ENCODE measurements at regions not wholly inside any gene's neighbourhood (a gene's known extent, or its start where the extent isn't known, plus 50 kb on each side); places are given as distances from the start of the nearest gene placed in this dataset.

DNA sequence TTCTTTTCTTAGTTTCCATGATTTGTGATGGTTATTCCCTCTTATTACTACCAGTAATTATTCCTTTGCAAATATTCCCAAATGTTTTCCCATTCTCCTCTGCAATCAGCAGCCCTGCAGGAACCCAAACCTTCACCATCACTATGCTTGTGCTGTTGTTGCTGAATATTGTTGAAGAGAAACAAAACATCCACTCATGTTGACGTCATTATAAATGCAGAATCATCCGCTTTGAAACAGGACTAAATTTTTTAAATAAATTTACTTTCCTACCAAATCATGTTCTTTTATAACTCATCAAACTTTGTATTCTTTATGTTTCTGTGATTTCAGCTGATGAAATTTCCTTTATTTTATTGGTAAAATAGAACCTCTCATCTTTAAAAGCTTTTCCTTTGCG, 787.0 kb upstream of the B3GALT2 start:
- no peaks in the 10 kb centered on the region for H3K36me3 ChIP-seq (ENCODE audit: insufficient read depth, low read length)
- no peak for DNase-seq (ENCODE audit: low spot score)
- no peaks in the 10 kb centered on the region for H3K4me1 ChIP-seq (ENCODE audit: insufficient read depth, low read length, poor library complexity, severe bottlenecking)
- no peaks in the 10 kb centered on the region for H3K9me3 ChIP-seq (ENCODE audit: low read length)
- H3K27ac ChIP-seq (ENCODE audit: low read depth, low read length, poor library complexity, severe bottlenecking) = no peak overlapping the region
- CTCF ChIA-PET (ENCODE audit: unreplicated experiment) = no interaction called here
- POLR2A ChIA-PET = no interaction called here
- H4K20me1 ChIP-seq (ENCODE audit: insufficient read depth, low read length) = no peaks in the 10 kb centered on the region
- intact Hi-C loops (cut with micrococcal nuclease; ENCODE audit: unreplicated experiment) = no loop called here
- H3K4me3 ChIP-seq (ENCODE audit: low read depth, low read length, poor library complexity, severe bottlenecking) = no peak overlapping the region
- TF ChIP-seq, protein P1, sequence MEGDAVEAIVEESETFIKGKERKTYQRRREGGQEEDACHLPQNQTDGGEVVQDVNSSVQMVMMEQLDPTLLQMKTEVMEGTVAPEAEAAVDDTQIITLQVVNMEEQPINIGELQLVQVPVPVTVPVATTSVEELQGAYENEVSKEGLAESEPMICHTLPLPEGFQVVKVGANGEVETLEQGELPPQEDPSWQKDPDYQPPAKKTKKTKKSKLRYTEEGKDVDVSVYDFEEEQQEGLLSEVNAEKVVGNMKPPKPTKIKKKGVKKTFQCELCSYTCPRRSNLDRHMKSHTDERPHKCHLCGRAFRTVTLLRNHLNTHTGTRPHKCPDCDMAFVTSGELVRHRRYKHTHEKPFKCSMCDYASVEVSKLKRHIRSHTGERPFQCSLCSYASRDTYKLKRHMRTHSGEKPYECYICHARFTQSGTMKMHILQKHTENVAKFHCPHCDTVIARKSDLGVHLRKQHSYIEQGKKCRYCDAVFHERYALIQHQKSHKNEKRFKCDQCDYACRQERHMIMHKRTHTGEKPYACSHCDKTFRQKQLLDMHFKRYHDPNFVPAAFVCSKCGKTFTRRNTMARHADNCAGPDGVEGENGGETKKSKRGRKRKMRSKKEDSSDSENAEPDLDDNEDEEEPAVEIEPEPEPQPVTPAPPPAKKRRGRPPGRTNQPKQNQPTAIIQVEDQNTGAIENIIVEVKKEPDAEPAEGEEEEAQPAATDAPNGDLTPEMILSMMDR (conservative IDR thresholded peaks at IDR 0.05; ENCODE audit: low read length) = no peak
- TF ChIP-seq EZH2phosphoT487 (IDR thresholded peaks at IDR 0.05; ENCODE audit: borderline replicate concordance, low read depth, low read length) = no peak
- no peaks in the 10 kb centered on the region for H3K9me2 ChIP-seq (ENCODE audit: insufficient read depth, low read length)
- H3K4me2 ChIP-seq (ENCODE audit: low read length) = no peak overlapping the region
- H2AFZ ChIP-seq (ENCODE audit: low read length) = no peak overlapping the region
- BruUV-seq (replicated peaks) = no TSS peak
- no peaks in the 10 kb centered on the region for H3K79me2 ChIP-seq (ENCODE audit: insufficient read depth, low read depth, low read length)

DNA sequence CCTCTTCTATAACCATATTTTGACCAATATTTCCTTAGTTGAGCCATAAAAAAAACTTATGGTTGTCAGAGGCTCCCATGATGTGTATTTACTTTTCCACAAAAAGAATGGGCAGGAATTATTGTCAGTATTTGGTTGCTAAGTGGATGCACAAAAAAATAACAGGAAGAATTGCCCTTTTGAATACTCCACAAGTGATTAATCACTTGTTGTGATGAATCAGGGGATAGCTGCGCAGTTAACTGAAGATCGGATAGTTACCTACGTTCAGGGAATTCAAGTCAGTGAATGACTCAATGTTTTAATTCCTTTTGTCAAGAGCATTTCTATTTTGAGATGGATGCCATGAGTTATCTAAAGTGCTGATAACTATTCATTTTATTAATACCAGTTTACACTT, 785.2 kb upstream of the B3GALT2 start:
- H3K9me2 ChIP-seq (ENCODE audit: insufficient read depth, low read length) = no peaks in the 10 kb centered on the region
- no peaks in the 10 kb centered on the region for H3K36me3 ChIP-seq (ENCODE audit: insufficient read depth, low read length)
- no peaks in the 10 kb centered on the region for H3K79me2 ChIP-seq (ENCODE audit: insufficient read depth, low read depth, low read length)
- no peak overlapping the region for H2AFZ ChIP-seq (ENCODE audit: low read length)
- no peaks in the 10 kb centered on the region for H3K4me1 ChIP-seq (ENCODE audit: insufficient read depth, low read length, poor library complexity, severe bottlenecking)
- BruUV-seq (replicated peaks) = no TSS peak
- intact Hi-C loops (cut with micrococcal nuclease; ENCODE audit: unreplicated experiment) = no loop called here
- no peak overlapping the region for H3K4me3 ChIP-seq (ENCODE audit: low read depth, low read length, poor library complexity, severe bottlenecking)
- POLR2A ChIA-PET = no interaction called here
- H3K9me3 ChIP-seq (ENCODE audit: low read length) = no peaks in the 10 kb centered on the region
- H4K20me1 ChIP-seq (ENCODE audit: insufficient read depth, low read length) = no peaks in the 10 kb centered on the region
- H3K4me2 ChIP-seq (ENCODE audit: low read length) = no peak overlapping the region
- H3K27ac ChIP-seq (ENCODE audit: low read depth, low read length, poor library complexity, severe bottlenecking) = no peak overlapping the region
- TF ChIP-seq, protein P1 (conservative IDR thresholded peaks at IDR 0.05; ENCODE audit: low read length) = no peak
- no peak for TF ChIP-seq EZH2phosphoT487 (IDR thresholded peaks at IDR 0.05; ENCODE audit: borderline replicate concordance, low read depth, low read length)
- CTCF ChIA-PET (ENCODE audit: unreplicated experiment) = no interaction called here
- no peak for DNase-seq (ENCODE audit: low spot score)

DNA sequence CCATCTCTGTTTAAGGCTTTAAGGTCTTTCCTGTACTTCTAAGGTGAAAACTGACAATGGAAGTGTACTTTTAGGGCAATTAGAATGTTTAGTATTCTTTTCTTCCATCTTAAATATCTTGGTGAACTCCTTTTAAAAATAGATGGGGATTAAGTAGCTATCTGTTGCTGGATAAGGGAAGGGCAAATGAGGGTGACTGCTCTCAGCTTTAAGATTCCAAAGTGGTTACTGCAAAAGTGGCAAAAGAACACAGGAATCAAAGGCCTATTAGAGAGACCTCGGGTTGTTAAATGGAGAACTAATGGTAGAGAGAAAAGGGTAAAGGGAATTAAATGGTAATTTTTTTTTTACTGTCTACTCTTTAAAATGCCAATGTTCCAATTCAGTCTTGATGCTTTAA, 774.1 kb upstream of the B3GALT2 start:
- Histone ChIP-seq H3K4me3 (ENCODE audit: low read depth, low read length, poor library complexity, severe bottlenecking) (no peak overlapping the region), H3K4me2 (ENCODE audit: low read length) (no peak overlapping the region), H3K36me3 (ENCODE audit: insufficient read depth, low read length) (no peaks in the 10 kb centered on the region), H3K4me1 (ENCODE audit: insufficient read depth, low read length, poor library complexity, severe bottlenecking) (no peaks in the 10 kb centered on the region), H4K20me1 (ENCODE audit: insufficient read depth, low read length) (no peaks in the 10 kb centered on the region), H3K27ac (ENCODE audit: low read depth, low read length, poor library complexity, severe bottlenecking) (no peak overlapping the region), H3K9me2 (ENCODE audit: insufficient read depth, low read length) (no peaks in the 10 kb centered on the region), H3K79me2 (ENCODE audit: insufficient read depth, low read depth, low read length) (no peaks in the 10 kb centered on the region), H2AFZ (ENCODE audit: low read length) (no peak overlapping the region), H3K9me3 (ENCODE audit: low read length) (no peaks in the 10 kb centered on the region)
- ChIA-PET POLR2A (no interaction called here), CTCF (ENCODE audit: unreplicated experiment) (no interaction called here)
- TF ChIP-seq EZH2phosphoT487 (IDR thresholded peaks at IDR 0.05; ENCODE audit: borderline replicate concordance, low read depth, low read length) = no peak
- TF ChIP-seq, protein P1 (conservative IDR thresholded peaks at IDR 0.05; ENCODE audit: low read length) = no peak
- intact Hi-C loops (cut with micrococcal nuclease; ENCODE audit: unreplicated experiment) = no loop called here
- BruUV-seq (replicated peaks) = no TSS peak
- DNase-seq (ENCODE audit: low spot score) = no peak
